Suprapubic skin (tissue), 4 donors: ENCODE measurements at regions not wholly inside any gene's neighbourhood (a gene's known extent, or its start where the extent isn't known, plus 50 kb on each side); places are given as distances from the start of the nearest gene placed in this dataset.
A peak's percentile ranks its signal among the peaks of the same experiment; 100 is the strongest.

ENCODE experiments used
- DNase-seq, 2 donors: peaks; one replicate each; pipeline ENCODE4 v3.0.0-alpha.2; 2019; ENCODE audit warnings: low spot score in 2 of 2
- H3K27ac ChIP-seq: fragments of 200-600 bp; sonication (generic); one replicate; pipeline ENCODE4 v1.5.1; 2019
- H3K27me3 ChIP-seq: fragments of 200-600 bp; sonication (generic); one replicate; pipeline ENCODE4 v1.5.1; 2019
- H3K36me3 ChIP-seq: fragments of 200-600 bp; sonication (generic); one replicate; pipeline ENCODE4 v1.5.1; 2019
- H3K4me1 ChIP-seq: fragments of 200-600 bp; sonication (generic); one replicate; pipeline ENCODE4 v1.5.1; 2019
- H3K4me3 ChIP-seq: fragments of 200-600 bp; sonication (generic); one replicate; pipeline ENCODE4 v1.5.1; 2019; ENCODE audit warnings: mild to moderate bottlenecking
- H3K9me3 ChIP-seq: fragments of 200-600 bp; sonication (generic); one replicate; pipeline ENCODE4 v1.5.1; 2019
- CTCF ChIP-seq, 2 donors: fragments of 200-600 bp in 1 of 2; fragments of 450-650 bp in 1 of 2; sonication (generic) in 1 of 2; IDR thresholded peaks; one replicate each; pipeline ENCODE4 v1.5.1; 2016 to 2019; ENCODE audit warnings: antibody characterized with exemption in 2 of 2, mild to moderate bottlenecking in 1 of 2, moderate library complexity in 1 of 2
- EP300 ChIP-seq: sonication (generic); formaldehyde crosslinking; IDR thresholded peaks from one replicate; pipeline ENCODE4 v1.6.1; 2017; ENCODE audit warnings: antibody characterized with exemption
- POLR2A ChIP-seq, 2 donors: fragments of 450-650 bp; IDR thresholded peaks; one replicate each; pipeline ENCODE4 v1.6.1; 2017; ENCODE audit warnings: antibody characterized with exemption in 2 of 2, mild to moderate bottlenecking in 2 of 2, moderate library complexity in 2 of 2
- POLR2AphosphoS5 ChIP-seq, 3 donors: sonication (generic); formaldehyde crosslinking; IDR thresholded peaks; one replicate each; pipeline ENCODE4 v1.6.1; 2017; ENCODE audit warnings: antibody characterized with exemption in 3 of 3
- WGBS: methylation state at CpG from one replicate; pipeline ENCODE4 v1.1.5; 2018; 5-methylcytosine and 5-hydroxymethylcytosine counted together

- Histone ChIP-seq H3K36me3 (no peaks in the 10 kb centered on the region), H3K4me1 (peaks cover 3% of the 10 kb centered on the region), H3K27me3 (no peaks in the 10 kb centered on the region), H3K27ac (no peak overlapping the region), H3K9me3 (no peaks in the 10 kb centered on the region), H3K4me3 (no peak overlapping the region)
- TF ChIP-seq POLR2AphosphoS5 (IDR thresholded peaks at IDR 0.05) (no peak), EP300 (no peak), CTCF (IDR thresholded peaks at IDR 0.05) (no peak), POLR2A (IDR thresholded peaks at IDR 0.05) (no peak)
- no peak for DNase-seq
- 89% methylated on average over 5 of the region's 5 CpGs for WGBS
Measured at GRCh38 chr2:217335341-217335966, 475.6 kb upstream of the TNP1 start.

- Histone ChIP-seq H3K36me3 (no peaks in the 10 kb centered on the region), H3K9me3 (no peaks in the 10 kb centered on the region), H3K4me1 (peaks cover 3% of the 10 kb centered on the region), H3K27me3 (no peaks in the 10 kb centered on the region), H3K27ac (no peak overlapping the region), H3K4me3 (no peak overlapping the region)
- DNase-seq = no peak
- TF ChIP-seq EP300 (no peak), CTCF (IDR thresholded peaks at IDR 0.05) (no peak), POLR2AphosphoS5 (IDR thresholded peaks at IDR 0.05) (no peak), POLR2A (IDR thresholded peaks at IDR 0.05) (no peak)
Measured at GRCh38 chr2:217334561-217334960, 474.7 kb upstream of the TNP1 start.

GRCh38 chr2:217332866-217333265 is 473.0 kb upstream of the TNP1 start:
- H3K36me3 ChIP-seq = no peaks in the 10 kb centered on the region
- H3K4me1 ChIP-seq = peaks cover 8% of the 10 kb centered on the region
- DNase-seq = no peak
- no peak overlapping the region for H3K27ac ChIP-seq
- TF ChIP-seq POLR2A (IDR thresholded peaks at IDR 0.05) (no peak), EP300 (no peak), POLR2AphosphoS5 (IDR thresholded peaks at IDR 0.05) (no peak), CTCF (IDR thresholded peaks at IDR 0.05) (no peak)
- 85% methylated on average over 9 of the region's 9 CpGs for WGBS
- no peak overlapping the region for H3K4me3 ChIP-seq
- H3K9me3 ChIP-seq = no peaks in the 10 kb centered on the region
- no peaks in the 10 kb centered on the region for H3K27me3 ChIP-seq

GRCh38 chr2:217332417-217332791 is 472.5 kb upstream of the TNP1 start:
- DNase-seq = no peak
- H3K4me1 ChIP-seq = peaks cover 8% of the 10 kb centered on the region
- TF ChIP-seq EP300 (no peak), POLR2AphosphoS5 (IDR thresholded peaks at IDR 0.05) (no peak), CTCF (IDR thresholded peaks at IDR 0.05) (no peak), POLR2A (IDR thresholded peaks at IDR 0.05) (no peak)
- no peak overlapping the region for H3K27ac ChIP-seq
- 100% methylated on average over 2 of the region's 2 CpGs for WGBS
- no peak overlapping the region for H3K4me3 ChIP-seq
- no peaks in the 10 kb centered on the region for H3K27me3 ChIP-seq
- no peaks in the 10 kb centered on the region for H3K9me3 ChIP-seq
- H3K36me3 ChIP-seq = no peaks in the 10 kb centered on the region

- no peaks in the 10 kb centered on the region for H3K27me3 ChIP-seq
- WGBS = 55% methylated on average over 3 of the region's 3 CpGs
- TF ChIP-seq EP300 (no peak), POLR2AphosphoS5 (IDR thresholded peaks at IDR 0.05) (no peak), CTCF (IDR thresholded peaks at IDR 0.05) (no peak), POLR2A (IDR thresholded peaks at IDR 0.05) (no peak)
- peak overlapping the region; percentile 18 for H3K27ac ChIP-seq
- H3K4me3 ChIP-seq = no peak overlapping the region
- no peaks in the 10 kb centered on the region for H3K36me3 ChIP-seq
- DNase-seq = no peak
- peaks cover 8% of the 10 kb centered on the region for H3K4me1 ChIP-seq
- no peaks in the 10 kb centered on the region for H3K9me3 ChIP-seq
Measured at GRCh38 chr2:217331523-217332416, 471.9 kb upstream of the TNP1 start.
